Fibroblast of the conjunctiva (primary cell): ENCODE measurements at regions not wholly inside any gene's neighbourhood (a gene's known extent, or its start where the extent isn't known, plus 50 kb on each side); places are given as distances from the start of the nearest gene placed in this dataset.

Experiments used
- DNase-seq: peaks from one replicate; pipeline ENCODE4 v3.0.0-alpha.2; 2010; ENCODE audit warnings: low read depth

DNA sequence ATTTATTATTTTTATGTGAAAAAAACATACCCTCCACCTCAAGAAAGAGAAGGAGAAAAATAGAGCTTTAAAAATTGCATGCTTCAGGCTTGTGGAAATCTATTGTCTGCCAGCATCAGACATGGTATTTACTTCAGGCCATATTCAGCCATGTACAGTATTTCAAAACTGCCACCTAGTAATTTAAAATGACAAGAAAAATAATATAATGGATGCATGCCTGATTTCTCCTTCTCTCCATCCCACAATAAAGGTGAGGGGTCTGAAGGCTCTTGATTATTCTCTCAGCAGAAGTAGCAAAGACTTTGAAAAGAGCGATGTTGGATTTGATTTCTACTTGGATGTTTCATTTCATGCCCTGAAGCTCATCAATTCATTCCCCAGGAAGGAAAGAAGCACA is 250.7 kb downstream of the TBC1D4 start:
- no peak for DNase-seq

DNA sequence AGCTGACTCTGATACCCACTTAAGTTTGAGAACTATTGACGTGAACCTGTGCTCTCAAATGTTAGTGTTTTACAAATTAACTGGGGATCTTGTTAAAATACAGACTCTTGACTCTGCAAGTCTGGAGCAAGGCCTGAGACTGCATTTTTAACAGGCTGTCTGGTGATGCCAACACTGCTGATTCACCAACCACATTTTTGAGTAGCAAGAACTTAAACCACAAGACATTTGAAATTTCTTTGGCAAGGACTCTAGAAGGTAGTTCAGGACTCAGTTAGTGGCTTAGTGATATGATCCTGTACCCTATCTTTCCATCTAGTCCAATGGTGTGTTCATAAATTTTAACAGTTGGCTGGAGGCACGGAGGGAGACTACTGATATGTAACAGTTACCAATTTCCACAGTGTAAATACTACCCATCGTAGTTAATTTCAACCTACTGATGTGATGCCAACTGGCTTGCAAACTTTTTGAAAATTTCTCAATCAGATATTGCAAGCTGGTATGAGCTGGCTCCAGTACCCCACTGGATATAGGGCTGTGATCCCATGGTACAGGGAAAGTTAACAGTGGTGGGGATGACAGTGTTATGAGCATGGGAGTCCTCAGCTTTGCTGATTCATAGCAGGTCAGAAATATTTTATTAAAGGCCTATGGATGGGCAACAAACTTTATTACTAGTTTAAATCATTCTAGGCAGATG is 255.1 kb downstream of the TBC1D4 start:
- peak; percentile 75 for DNase-seq

DNA sequence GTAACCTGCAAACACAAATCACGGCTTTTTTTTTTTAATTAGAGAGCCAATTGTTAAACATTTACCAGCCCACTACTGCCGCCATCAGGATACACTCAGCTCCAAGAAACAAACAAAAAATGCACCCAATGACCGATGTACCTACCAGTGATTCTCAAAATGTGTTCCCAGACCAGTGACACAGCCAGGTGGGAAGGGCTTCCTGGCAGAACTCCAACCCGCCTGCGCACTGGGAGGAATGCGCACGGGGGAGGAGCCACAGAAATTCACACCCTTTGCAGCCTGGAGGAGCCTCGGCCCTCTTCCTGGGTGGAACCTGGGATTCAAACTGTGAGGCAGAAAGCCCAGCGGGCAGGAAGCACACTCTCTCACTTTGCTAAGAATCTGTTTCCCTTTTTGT is 255.9 kb downstream of the TBC1D4 start:
- no peak for DNase-seq

GRCh38 chr13:75225288-75226032 is 256.5 kb downstream of the TBC1D4 start:
- no peak for DNase-seq

DNA sequence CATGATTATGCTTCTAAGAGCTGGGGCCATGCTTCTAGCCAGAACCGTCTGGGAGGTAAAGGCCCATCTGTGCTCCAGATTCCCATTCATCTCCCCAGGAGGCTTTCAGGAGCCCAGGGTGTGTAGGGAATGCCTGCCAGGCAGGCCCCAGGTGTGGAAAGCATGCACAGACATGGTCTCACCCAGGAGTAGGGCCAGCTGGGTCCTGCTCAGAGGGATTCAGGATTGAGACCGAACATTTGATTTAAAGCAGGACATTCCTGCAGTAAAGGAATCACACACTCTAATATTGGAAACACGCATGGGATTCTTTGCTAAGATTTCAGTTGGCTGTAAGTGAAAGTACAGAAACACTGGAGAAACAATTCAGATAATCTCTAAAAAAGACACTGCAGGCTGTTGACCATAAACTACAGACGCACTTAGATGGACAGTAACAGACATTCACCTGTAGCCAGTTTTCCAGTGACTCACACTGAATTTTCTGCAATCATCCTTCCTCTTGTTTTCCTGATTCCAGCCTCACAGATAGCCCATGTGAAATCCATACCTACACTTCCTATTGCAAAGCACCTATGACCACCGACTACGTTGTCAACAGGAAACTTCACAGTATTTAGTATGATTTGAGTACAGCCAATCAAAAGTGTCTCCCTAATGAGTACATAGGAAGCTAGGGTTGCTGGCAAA is 257.8 kb downstream of the TBC1D4 start:
- DNase-seq, result no peak

GRCh38 chr13:75222031-75222430 is 259.9 kb downstream of the TBC1D4 start:
- peak; percentile 29 for DNase-seq

GRCh38 chr13:75220861-75221260 is 261.1 kb downstream of the TBC1D4 start:
- no peak for DNase-seq

DNA sequence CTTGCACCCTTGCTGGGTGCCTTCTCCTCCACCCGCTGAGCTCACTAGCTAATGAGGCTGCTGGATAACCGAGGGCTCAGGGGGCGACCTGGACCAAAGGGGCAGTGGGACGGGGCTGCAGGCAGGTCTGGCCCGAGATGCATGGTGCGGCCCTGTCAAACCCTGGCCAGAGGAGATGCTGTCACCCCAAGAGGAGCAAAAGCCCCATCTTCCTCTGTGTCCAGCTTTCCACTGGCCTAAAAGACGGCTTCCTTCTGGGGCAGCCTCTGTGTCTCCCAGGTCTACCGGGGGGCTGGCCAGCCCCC is 261.8 kb downstream of the TBC1D4 start:
- DNase-seq, result no peak

DNA sequence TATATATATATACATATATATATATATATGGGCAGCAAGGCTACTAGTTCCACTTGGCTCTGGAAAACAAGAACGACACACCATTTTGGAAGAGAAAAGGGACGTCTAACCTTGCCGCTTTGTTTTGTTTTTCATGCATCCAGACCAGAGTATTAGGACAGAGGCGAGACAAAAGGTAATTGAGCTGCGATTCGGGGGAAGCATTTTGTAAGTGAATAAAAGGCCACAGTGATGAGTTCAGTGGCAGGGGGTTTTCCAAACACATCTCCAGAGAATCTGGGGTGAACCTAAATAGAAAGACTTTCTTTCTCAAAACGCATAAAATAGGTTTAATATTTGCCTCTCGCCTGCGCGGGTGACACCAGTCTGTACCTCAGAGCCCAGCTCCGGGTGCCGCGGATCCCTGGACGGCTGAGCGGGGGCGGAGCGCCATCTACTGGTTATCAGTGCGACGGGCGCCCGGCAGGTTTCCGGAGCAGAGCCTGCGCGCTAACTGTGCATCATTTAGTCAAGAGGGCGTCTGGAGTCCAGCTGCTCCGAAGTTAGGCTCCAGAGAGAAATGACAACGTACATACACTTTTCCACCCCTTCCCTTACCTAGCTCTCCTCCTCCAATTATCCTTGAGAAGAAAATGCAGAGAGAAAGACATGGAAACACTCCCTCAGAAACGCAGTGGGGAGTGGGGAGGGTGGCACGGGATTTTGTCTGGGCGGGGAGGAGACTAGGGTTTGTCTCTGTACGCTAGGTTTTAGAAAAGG is 262.3 kb downstream of the TBC1D4 start:
- peak; percentile 43 for DNase-seq

- DNase-seq, result peak; percentile 28
Measured at GRCh38 chr13:75217949-75218348, 264.0 kb downstream of the TBC1D4 start.

DNA sequence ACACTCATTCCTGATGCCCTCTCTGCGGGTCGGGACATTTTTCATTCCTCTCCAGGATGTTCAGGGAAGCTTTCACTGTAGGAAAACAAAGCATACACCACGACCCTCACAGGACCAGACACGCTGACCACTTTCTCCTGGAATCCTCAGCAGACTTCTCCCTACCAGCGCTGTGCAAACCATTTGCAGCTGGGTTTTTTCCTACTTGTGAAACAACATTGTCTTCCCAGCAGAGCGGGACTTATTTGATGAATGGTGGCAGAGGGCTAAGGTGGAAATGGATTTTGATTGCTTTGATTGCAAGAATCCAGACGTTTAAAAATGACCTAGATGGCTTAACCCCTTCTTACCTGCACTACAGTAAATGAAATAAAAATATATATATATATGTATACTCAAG is 265.9 kb downstream of the TBC1D4 start:
- no peak for DNase-seq

GRCh38 chr13:75214846-75215245 is 267.1 kb downstream of the TBC1D4 start:
- no peak for DNase-seq

GRCh38 chr13:75202981-75203380 is 279.0 kb downstream of the TBC1D4 start:
- DNase-seq, result no peak

- no peak for DNase-seq
Measured at GRCh38 chr13:75197803-75198202, 284.2 kb downstream of the TBC1D4 start.

DNA sequence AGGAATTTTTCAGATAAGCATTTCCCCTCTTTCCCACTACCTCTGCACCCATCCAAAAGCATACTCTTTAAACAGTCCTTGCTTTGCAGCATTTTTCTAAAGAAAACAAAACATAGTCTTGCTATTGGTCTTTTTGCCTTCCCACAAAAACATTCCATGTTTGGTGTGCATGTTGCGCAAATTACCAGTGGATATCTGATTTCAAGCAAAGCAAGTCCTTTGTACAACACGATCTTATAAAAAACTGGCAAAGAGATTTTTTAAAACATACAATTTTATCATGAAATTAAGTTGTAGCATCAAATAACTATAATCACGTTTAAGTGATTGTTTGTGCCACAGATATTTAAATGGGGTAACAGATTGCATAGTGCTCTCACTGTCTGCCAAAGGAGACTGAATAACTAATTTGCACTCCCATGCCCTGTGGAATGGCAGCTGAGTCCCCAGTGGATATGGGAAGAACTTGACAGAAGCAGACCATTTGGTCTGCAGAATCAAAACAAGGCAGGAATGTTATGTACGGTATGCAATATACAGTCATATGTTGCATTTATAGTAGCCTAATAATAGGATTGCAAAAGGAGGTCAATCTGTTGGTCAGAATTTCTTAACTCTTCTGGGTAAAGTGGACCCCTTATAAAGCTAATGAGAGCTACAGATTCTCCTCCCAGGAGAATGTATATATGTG is 285.7 kb downstream of the TBC1D4 start:
- DNase-seq, result peak; percentile 87

- peak; percentile 59 for DNase-seq
Measured at GRCh38 chr13:75195495-75196146, 286.3 kb downstream of the TBC1D4 start.

DNA sequence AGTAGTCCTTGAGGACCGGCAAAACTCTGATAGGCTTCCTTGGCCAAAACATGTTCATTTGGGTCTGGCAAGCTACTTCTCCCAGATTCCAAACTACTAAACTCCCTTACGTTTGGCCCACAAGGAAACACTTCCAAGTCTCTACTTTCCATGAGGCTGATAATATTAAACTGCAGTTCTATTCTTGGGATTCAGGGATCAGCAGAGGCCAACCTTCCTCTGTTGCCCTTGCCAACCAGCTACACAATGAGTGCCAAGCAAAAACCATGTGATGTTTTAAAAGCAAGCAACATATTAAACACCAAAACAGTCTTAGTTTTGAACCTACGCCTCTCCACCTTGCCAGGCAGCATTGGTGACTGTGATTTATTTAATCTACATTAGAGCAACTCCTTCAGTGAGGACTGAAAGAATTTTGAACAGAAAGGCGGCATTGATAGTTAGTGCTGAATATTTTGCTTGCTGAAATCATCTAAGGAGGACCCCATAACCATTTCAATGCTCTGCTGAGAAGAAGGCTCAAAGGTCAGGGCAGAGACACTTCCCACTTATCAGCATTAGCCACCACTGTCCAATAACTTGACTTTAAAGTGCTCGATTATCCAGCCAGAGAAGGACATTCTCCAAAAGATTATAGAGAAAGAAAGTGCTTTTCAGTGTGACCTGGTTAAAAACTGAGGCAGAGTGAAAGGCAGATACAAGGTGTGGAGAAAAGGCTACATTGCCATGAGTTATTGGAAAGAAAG is 287.1 kb downstream of the TBC1D4 start:
- DNase-seq, result no peak

DNA sequence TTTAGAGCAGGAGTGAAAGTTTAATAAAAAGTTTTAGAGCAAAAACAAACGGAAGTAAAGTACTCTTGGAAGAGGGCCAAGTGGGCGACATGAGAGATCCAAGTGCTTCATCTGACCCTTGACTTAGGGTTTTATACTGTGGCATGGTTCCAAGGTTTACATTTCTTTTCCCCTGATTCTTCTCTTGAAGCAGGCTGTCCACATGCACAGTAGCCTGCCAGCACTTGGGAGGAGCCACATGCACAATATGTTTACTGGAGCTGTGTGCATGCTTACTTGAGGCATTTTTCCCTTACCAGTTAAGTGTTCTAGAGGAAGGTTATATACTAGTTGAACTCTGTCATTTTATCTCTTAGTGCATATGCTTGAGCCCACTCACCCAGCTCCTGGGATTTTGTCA is 295.6 kb downstream of the TBC1D4 start:
- DNase-seq, result no peak

- no peak for DNase-seq
Measured at GRCh38 chr13:75181906-75182305, 300.1 kb downstream of the TBC1D4 start.

DNA sequence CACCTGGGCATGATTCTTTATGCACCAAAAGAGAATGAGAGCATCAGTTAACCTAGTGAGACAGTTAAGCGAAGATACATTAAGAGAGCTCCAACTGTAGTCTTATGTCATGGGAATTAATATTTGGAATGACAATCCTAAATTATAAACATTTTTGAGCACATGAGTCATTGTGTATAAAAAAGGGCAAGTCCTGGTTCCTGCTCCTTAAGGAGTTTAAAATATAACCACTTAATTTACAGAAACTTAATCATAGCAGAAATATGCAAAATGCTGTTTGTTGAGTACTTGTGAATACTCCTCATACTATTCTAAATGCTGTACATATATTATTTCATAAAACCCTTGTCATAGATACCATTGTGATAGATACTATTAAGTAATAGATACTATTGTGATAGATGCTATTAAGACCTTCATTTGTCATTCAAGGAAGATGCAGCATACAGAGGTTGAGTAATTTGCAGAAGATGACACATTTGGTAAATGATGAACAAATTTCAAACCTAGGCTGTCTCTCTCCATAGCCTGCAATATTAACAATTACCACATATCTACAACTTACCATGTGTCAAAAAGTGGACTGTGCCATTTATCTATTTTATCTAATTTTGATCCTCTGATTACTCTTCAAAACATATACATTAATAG is 301.0 kb downstream of the TBC1D4 start:
- no peak for DNase-seq
